ENCODE measurements at regions not wholly inside any gene's neighbourhood (a gene's known extent, or its start where the extent isn't known, plus 50 kb on each side); places are given as distances from the start of the nearest gene placed in this dataset.

DNA sequence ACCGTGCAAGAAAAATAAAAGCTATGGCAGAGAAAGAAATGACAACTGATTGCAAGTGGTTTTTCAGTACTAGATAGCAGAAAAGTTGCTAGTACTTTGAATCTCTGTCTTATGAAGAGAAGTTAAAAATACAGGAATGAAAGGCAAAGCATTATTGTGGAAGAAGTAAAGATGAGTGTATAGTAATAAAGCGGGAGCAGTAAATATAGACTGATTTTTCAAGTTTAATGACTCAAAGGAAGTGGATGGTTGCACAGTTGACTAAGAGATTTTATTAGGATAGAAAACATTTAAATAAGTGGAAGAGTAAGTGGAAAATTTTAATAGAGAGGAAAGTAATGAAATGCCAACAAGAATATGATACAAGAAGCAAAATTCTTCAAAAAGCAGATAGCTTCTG is 1076.1 kb upstream of the CADM2 start (continued):
- TF ChIP-seq, protein P1, sequence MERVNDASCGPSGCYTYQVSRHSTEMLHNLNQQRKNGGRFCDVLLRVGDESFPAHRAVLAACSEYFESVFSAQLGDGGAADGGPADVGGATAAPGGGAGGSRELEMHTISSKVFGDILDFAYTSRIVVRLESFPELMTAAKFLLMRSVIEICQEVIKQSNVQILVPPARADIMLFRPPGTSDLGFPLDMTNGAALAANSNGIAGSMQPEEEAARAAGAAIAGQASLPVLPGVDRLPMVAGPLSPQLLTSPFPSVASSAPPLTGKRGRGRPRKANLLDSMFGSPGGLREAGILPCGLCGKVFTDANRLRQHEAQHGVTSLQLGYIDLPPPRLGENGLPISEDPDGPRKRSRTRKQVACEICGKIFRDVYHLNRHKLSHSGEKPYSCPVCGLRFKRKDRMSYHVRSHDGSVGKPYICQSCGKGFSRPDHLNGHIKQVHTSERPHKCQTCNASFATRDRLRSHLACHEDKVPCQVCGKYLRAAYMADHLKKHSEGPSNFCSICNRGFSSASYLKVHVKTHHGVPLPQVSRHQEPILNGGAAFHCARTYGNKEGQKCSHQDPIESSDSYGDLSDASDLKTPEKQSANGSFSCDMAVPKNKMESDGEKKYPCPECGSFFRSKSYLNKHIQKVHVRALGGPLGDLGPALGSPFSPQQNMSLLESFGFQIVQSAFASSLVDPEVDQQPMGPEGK (CRISPR knock-in tag; IDR thresholded peaks at IDR 0.05; ENCODE audit: borderline replicate concordance), result no peak
- TF ChIP-seq ESRRG (CRISPR knock-in tag; IDR thresholded peaks at IDR 0.05) (no peak), ZFP30 (CRISPR knock-in tag; IDR thresholded peaks at IDR 0.05) (no peak), BACH2 (CRISPR knock-in tag; IDR thresholded peaks at IDR 0.05; ENCODE audit: borderline replicate concordance) (no peak), RARB (CRISPR knock-in tag; IDR thresholded peaks at IDR 0.05) (no peak), SNAI2 (CRISPR knock-in tag; IDR thresholded peaks at IDR 0.05) (no peak), TOX (CRISPR knock-in tag; IDR thresholded peaks at IDR 0.05; ENCODE audit: borderline replicate concordance) (no peak)

DNA sequence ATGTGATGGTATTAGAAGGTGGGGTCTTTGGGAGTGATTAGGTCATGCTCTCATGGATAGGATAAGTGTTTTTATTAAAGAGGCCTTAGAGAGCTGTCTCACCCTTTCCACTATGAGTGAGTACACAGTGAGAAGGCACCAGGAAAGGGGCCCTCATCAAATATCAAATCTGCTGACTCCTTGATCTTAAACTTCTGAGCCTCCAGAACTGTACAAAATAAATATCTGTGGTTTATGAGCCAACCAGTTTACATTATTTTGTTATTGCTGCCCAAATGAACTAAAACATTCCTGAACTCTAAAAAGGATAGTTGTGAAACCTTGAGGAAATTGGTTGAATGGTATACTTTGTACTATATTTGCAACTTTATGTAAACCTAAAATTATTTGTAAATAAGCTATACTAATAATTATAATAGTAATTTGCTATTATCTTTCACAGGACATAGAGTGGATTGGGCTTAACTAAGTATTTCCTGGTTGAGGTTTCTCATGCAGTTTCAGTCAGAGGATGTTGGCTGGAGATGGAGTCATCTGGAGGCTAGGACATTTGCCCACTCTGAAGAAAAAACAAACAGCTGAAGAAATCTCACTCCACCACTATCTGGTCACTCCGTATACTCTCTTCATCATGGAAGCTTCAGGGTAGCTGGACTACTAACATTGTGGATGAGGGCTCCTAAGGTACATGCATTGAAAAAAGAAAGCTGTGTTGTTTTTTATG is 1068.6 kb upstream of the CADM2 start:
- ATAC-seq, result no peak
- TF ChIP-seq, protein P2, sequence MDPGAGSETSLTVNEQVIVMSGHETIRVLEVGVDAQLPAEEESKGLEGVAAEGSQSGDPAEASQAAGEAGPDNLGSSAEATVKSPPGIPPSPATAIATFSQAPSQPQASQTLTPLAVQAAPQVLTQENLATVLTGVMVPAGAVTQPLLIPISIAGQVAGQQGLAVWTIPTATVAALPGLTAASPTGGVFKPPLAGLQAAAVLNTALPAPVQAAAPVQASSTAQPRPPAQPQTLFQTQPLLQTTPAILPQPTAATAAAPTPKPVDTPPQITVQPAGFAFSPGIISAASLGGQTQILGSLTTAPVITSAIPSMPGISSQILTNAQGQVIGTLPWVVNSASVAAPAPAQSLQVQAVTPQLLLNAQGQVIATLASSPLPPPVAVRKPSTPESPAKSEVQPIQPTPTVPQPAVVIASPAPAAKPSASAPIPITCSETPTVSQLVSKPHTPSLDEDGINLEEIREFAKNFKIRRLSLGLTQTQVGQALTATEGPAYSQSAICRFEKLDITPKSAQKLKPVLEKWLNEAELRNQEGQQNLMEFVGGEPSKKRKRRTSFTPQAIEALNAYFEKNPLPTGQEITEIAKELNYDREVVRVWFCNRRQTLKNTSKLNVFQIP (CRISPR knock-in tag; IDR thresholded peaks at IDR 0.05; ENCODE audit: borderline replicate concordance, low read depth), result no peak
- TF ChIP-seq, protein P1 (CRISPR knock-in tag; IDR thresholded peaks at IDR 0.05; ENCODE audit: borderline replicate concordance), result no peak
- TF ChIP-seq ZC3H10 (CRISPR knock-in tag; IDR thresholded peaks at IDR 0.05), result no peak
- TF ChIP-seq, protein P3, sequence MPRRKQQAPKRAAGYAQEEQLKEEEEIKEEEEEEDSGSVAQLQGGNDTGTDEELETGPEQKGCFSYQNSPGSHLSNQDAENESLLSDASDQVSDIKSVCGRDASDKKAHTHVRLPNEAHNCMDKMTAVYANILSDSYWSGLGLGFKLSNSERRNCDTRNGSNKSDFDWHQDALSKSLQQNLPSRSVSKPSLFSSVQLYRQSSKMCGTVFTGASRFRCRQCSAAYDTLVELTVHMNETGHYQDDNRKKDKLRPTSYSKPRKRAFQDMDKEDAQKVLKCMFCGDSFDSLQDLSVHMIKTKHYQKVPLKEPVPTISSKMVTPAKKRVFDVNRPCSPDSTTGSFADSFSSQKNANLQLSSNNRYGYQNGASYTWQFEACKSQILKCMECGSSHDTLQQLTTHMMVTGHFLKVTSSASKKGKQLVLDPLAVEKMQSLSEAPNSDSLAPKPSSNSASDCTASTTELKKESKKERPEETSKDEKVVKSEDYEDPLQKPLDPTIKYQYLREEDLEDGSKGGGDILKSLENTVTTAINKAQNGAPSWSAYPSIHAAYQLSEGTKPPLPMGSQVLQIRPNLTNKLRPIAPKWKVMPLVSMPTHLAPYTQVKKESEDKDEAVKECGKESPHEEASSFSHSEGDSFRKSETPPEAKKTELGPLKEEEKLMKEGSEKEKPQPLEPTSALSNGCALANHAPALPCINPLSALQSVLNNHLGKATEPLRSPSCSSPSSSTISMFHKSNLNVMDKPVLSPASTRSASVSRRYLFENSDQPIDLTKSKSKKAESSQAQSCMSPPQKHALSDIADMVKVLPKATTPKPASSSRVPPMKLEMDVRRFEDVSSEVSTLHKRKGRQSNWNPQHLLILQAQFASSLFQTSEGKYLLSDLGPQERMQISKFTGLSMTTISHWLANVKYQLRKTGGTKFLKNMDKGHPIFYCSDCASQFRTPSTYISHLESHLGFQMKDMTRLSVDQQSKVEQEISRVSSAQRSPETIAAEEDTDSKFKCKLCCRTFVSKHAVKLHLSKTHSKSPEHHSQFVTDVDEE (CRISPR knock-in tag; IDR thresholded peaks at IDR 0.05), result no peak
- no peak for TF ChIP-seq SNAI2 (CRISPR knock-in tag; IDR thresholded peaks at IDR 0.05)
- no peak for TF ChIP-seq ISL1 (CRISPR knock-in tag; IDR thresholded peaks at IDR 0.05)
- no peak for TF ChIP-seq GLIS3 (CRISPR knock-in tag; IDR thresholded peaks at IDR 0.05)
- TF ChIP-seq ZFP30 (CRISPR knock-in tag; IDR thresholded peaks at IDR 0.05), result no peak
- no peak for TF ChIP-seq RARB (CRISPR knock-in tag; IDR thresholded peaks at IDR 0.05)
- no peak for TF ChIP-seq OSR1 (CRISPR knock-in tag; IDR thresholded peaks at IDR 0.05)
- TF ChIP-seq TOX (CRISPR knock-in tag; IDR thresholded peaks at IDR 0.05; ENCODE audit: borderline replicate concordance), result no peak
- no peak for TF ChIP-seq BACH2 (CRISPR knock-in tag; IDR thresholded peaks at IDR 0.05; ENCODE audit: borderline replicate concordance)
- no peak for TF ChIP-seq ZNF8 (CRISPR knock-in tag; IDR thresholded peaks at IDR 0.05)
- TF ChIP-seq ZNF565 (CRISPR knock-in tag; conservative IDR thresholded peaks at IDR 0.05; ENCODE audit: low read depth), result no peak
- TF ChIP-seq TCF4 (CRISPR knock-in tag; IDR thresholded peaks at IDR 0.05; ENCODE audit: borderline replicate concordance), result no peak
- no peak for TF ChIP-seq CSDC2 (CRISPR knock-in tag; IDR thresholded peaks at IDR 0.05)
- TF ChIP-seq ESRRG (CRISPR knock-in tag; IDR thresholded peaks at IDR 0.05), result no peak
- TF ChIP-seq ZNF70 (CRISPR knock-in tag; IDR thresholded peaks at IDR 0.05), result no peak
- TF ChIP-seq ARNTL (CRISPR knock-in tag; IDR thresholded peaks at IDR 0.05; ENCODE audit: borderline replicate concordance, low read depth), result no peak
- TF ChIP-seq, protein P4, sequence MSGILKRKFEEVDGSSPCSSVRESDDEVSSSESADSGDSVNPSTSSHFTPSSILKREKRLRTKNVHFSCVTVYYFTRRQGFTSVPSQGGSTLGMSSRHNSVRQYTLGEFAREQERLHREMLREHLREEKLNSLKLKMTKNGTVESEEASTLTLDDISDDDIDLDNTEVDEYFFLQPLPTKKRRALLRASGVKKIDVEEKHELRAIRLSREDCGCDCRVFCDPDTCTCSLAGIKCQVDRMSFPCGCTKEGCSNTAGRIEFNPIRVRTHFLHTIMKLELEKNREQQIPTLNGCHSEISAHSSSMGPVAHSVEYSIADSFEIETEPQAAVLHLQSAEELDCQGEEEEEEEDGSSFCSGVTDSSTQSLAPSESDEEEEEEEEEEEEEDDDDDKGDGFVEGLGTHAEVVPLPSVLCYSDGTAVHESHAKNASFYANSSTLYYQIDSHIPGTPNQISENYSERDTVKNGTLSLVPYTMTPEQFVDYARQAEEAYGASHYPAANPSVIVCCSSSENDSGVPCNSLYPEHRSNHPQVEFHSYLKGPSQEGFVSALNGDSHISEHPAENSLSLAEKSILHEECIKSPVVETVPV (CRISPR knock-in tag; IDR thresholded peaks at IDR 0.05), result no peak

DNA sequence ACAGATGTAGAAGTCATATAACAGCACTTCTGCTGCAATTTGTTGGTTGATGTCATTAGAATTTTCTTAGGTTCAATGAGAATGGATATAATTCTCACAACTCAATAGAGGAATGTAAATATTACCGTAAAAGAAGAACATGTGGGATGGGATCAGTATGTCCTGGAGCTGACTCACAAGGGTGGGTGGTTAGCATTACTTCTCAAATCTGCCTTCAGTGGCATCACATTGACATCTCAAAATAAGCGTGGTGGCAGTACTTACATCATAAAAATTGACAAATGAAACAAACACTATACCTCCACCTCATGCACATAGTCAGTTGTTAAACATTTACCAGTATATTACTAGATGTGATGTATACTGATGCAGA is 1068.0 kb upstream of the CADM2 start:
- ATAC-seq, result no peak
- TF ChIP-seq ISL1 (CRISPR knock-in tag; IDR thresholded peaks at IDR 0.05) (no peak), ZFP3 (CRISPR knock-in tag; IDR thresholded peaks at IDR 0.05) (no peak), RARB (CRISPR knock-in tag; IDR thresholded peaks at IDR 0.05) (no peak), OSR1 (CRISPR knock-in tag; IDR thresholded peaks at IDR 0.05) (no peak), ESRRG (CRISPR knock-in tag; IDR thresholded peaks at IDR 0.05) (no peak), ZNF70 (CRISPR knock-in tag; IDR thresholded peaks at IDR 0.05) (no peak), CSDC2 (CRISPR knock-in tag; IDR thresholded peaks at IDR 0.05) (no peak), PPARA (CRISPR knock-in tag; IDR thresholded peaks at IDR 0.05; ENCODE audit: borderline replicate concordance) (no peak), ZC3H10 (CRISPR knock-in tag; IDR thresholded peaks at IDR 0.05) (no peak), ZFP30 (CRISPR knock-in tag; IDR thresholded peaks at IDR 0.05) (no peak), ZNF8 (CRISPR knock-in tag; IDR thresholded peaks at IDR 0.05) (no peak)
- TF ChIP-seq, protein P3 (CRISPR knock-in tag; IDR thresholded peaks at IDR 0.05), result no peak
- TF ChIP-seq, protein P2 (CRISPR knock-in tag; IDR thresholded peaks at IDR 0.05; ENCODE audit: borderline replicate concordance, low read depth), result no peak
